Esophagus muscularis mucosa (tissue), 3 donors: ENCODE measurements at regions not wholly inside any gene's neighbourhood (a gene's known extent, or its start where the extent isn't known, plus 50 kb on each side); places are given as distances from the start of the nearest gene placed in this dataset.

ENCODE experiments used
- CTCF ChIP-seq, 3 experiments: fragments of 200-600 bp in 2 of 3; fragments of 450-650 bp in 1 of 3; sonication (generic) in 2 of 3; IDR thresholded peaks; one replicate each; pipeline ENCODE4 v1.5.1; 2017 to 2019; ENCODE audit warnings: antibody characterized with exemption in 3 of 3, mild to moderate bottlenecking in 2 of 3, moderate library complexity in 1 of 3
- POLR2A ChIP-seq: fragments of 450-650 bp; IDR thresholded peaks from one replicate; pipeline ENCODE4 v1.6.1; 2017; ENCODE audit warnings: antibody characterized with exemption, moderate library complexity, mild to moderate bottlenecking, low read depth
- POLR2AphosphoS5 ChIP-seq, 2 donors: sonication (generic); formaldehyde crosslinking; IDR thresholded peaks; one replicate each; pipeline ENCODE4 v1.6.1; 2017; ENCODE audit warnings: antibody characterized with exemption in 2 of 2

GRCh38 chr22:23391022-23391421, 189.1 kb downstream of the IGLL1 start:
- TF ChIP-seq POLR2A (no peak), CTCF (IDR thresholded peaks at IDR 0.05) (no peak), POLR2AphosphoS5 (IDR thresholded peaks at IDR 0.05) (no peak)
